DND-41 (cell line): ENCODE measurements at regions not wholly inside any gene's neighbourhood (a gene's known extent, or its start where the extent isn't known, plus 50 kb on each side); places are given as distances from the start of the nearest gene placed in this dataset.

Experiments
- ATAC-seq: fragments of 200-7000 bp; cut with Tn5 transposase; 3 replicates; pipeline ENCODE4 v1.9.1; 2021; ENCODE audit warnings: low read depth; ENCODE audit not compliant: insufficient read depth
- DNase-seq: peaks from one replicate; pipeline ENCODE4 v3.0.0-alpha.2; 2020
- H2AFZ ChIP-seq: 2 replicates; pipeline ENCODE4 v1.6.0; 2012; ENCODE audit warnings: low read depth, low read length
- H3K27ac ChIP-seq: 2 replicates; pipeline ENCODE4 v1.5.1; 2012; ENCODE audit warnings: low read length, inconsistent platforms
- H3K27me3 ChIP-seq: fragments of 200-600 bp; sonication (generic); 2 replicates; pipeline ENCODE4 v1.6.0; 2012; ENCODE audit warnings: low read length, mild to moderate bottlenecking, inconsistent platforms; ENCODE audit not compliant: insufficient read depth, poor library complexity
- H3K36me3 ChIP-seq: 2 replicates; pipeline ENCODE4 v1.5.1; 2012; ENCODE audit warnings: low read length, inconsistent platforms; ENCODE audit not compliant: insufficient read depth
- H3K4me1 ChIP-seq: 2 replicates; pipeline ENCODE4 v1.5.1; 2012; ENCODE audit warnings: mild to moderate bottlenecking, low read length; ENCODE audit not compliant: insufficient read depth
- H3K4me2 ChIP-seq: 2 replicates; pipeline ENCODE4 v1.6.0; 2012; ENCODE audit warnings: mild to moderate bottlenecking, moderate library complexity, low read length, inconsistent platforms; ENCODE audit not compliant: insufficient read depth
- H3K4me3 ChIP-seq, 2 experiments: fragments of 200-600 bp in 1 of 2; shearing (Covaris generic) in 1 of 2; 2 replicates each; pipeline ENCODE4 v1.5.1; 2012 to 2016; ENCODE audit warnings: inconsistent platforms in 2 of 2, low read length in 2 of 2, mild to moderate bottlenecking in 2 of 2, low read depth in 1 of 2, moderate library complexity in 1 of 2
- H3K79me2 ChIP-seq: 2 replicates; pipeline ENCODE4 v1.6.0; 2012; ENCODE audit warnings: low read length, inconsistent platforms; ENCODE audit not compliant: insufficient read depth
- H3K9ac ChIP-seq: 2 replicates; pipeline ENCODE4 v1.6.0; 2012; ENCODE audit warnings: low read depth, mild to moderate bottlenecking, inconsistent platforms, low read length, moderate library complexity
- H3K9me3 ChIP-seq: 2 replicates; pipeline ENCODE4 v1.5.1; 2012; ENCODE audit warnings: low read length, moderate library complexity, mild to moderate bottlenecking, inconsistent platforms; ENCODE audit not compliant: insufficient read depth, severe bottlenecking
- H4K20me1 ChIP-seq: 2 replicates; pipeline ENCODE4 v1.6.0; 2012; ENCODE audit warnings: low read length; ENCODE audit not compliant: insufficient read depth
- CTCF ChIP-seq: IDR thresholded peaks from 2 replicates; pipeline ENCODE4 v1.5.1; 2012; ENCODE audit warnings: borderline replicate concordance, low read length, moderate library complexity, mild to moderate bottlenecking; ENCODE audit not compliant: poor library complexity, severe bottlenecking; ENCODE audit errors: extremely low read depth
- EZH2 ChIP-seq: IDR thresholded peaks from 3 replicates; pipeline ENCODE4 v1.6.1; 2012; ENCODE audit warnings: borderline replicate concordance, low read depth, mild to moderate bottlenecking, moderate library complexity, low read length, inconsistent platforms; ENCODE audit not compliant: severe bottlenecking

- no peaks in the 10 kb centered on the region for H3K27me3 ChIP-seq
Observed at GRCh38 chr11:134682577-134682976, 270.5 kb upstream of the B3GAT1 start.

GRCh38 chr11:134679592-134679991 lies 267.6 kb upstream of the B3GAT1 start:
- Histone ChIP-seq H3K4me1 (peaks cover 6% of the 10 kb centered on the region; the same call in 1 of the 2 replicates), H3K9ac (no peak overlapping the region), H3K79me2 (no peaks in the 10 kb centered on the region), H3K4me3 (no peak overlapping the region), H4K20me1 (no peaks in the 10 kb centered on the region), H3K27ac (no peak overlapping the region), H2AFZ (0 out of 2 replicates have a peak overlapping the region, but pooled peaks have one; percentile 14), H3K9me3 (no peaks in the 10 kb centered on the region), H3K4me2 (no peak overlapping the region), H3K27me3 (no peaks in the 10 kb centered on the region), H3K36me3 (no peaks in the 10 kb centered on the region)
- DNase-seq (no peak), ATAC-seq (no peak)
- TF ChIP-seq EZH2 (no peak), CTCF (no peak)

More at GRCh38 chr11:134682577-134682976, 270.5 kb upstream of the B3GAT1 start:
- Histone ChIP-seq H3K9ac (no peak overlapping the region), H3K9me3 (no peaks in the 10 kb centered on the region), H3K79me2 (no peaks in the 10 kb centered on the region), H4K20me1 (no peaks in the 10 kb centered on the region), H3K4me2 (no peak overlapping the region), H3K4me1 (peaks cover 3% of the 10 kb centered on the region), H2AFZ (no peak overlapping the region), H3K36me3 (no peaks in the 10 kb centered on the region), H3K27ac (no peak overlapping the region), H3K4me3 (no peak overlapping the region)
- DNase-seq (no peak), ATAC-seq (no peak)
- TF ChIP-seq CTCF, result no peak
- no peak for TF ChIP-seq EZH2

- no peak overlapping the region for H3K4me3 ChIP-seq
- H3K4me1 ChIP-seq, result peaks cover 6% of the 10 kb centered on the region; the same call in 1 of the 2 replicates
- no peaks in the 10 kb centered on the region for H3K36me3 ChIP-seq
- H4K20me1 ChIP-seq, result no peaks in the 10 kb centered on the region
- H3K27me3 ChIP-seq, result no peaks in the 10 kb centered on the region
- no peaks in the 10 kb centered on the region for H3K9me3 ChIP-seq
- no peak overlapping the region for H3K27ac ChIP-seq
- H3K79me2 ChIP-seq, result no peaks in the 10 kb centered on the region
- DNase-seq, result no peak
- no peak overlapping the region for H3K9ac ChIP-seq
- no peak overlapping the region for H2AFZ ChIP-seq
- no peak overlapping the region for H3K4me2 ChIP-seq
- no peak for TF ChIP-seq CTCF
- no peak for TF ChIP-seq EZH2
- no peak for ATAC-seq
Observed at GRCh38 chr11:134678744-134679143, 266.7 kb upstream of the B3GAT1 start.
